HG03095 (cell line): ENCODE measurements at regions not wholly inside any gene's neighbourhood (a gene's known extent, or its start where the extent isn't known, plus 50 kb on each side); places are given as distances from the start of the nearest gene placed in this dataset.

ENCODE experiments used
- ATAC-seq: cut with Tn5 transposase; IDR thresholded peaks from one replicate; pipeline ENCODE4 v1.9.1; 2021; ENCODE audit warnings: moderate library complexity; ENCODE audit not compliant: unreplicated experiment

DNA sequence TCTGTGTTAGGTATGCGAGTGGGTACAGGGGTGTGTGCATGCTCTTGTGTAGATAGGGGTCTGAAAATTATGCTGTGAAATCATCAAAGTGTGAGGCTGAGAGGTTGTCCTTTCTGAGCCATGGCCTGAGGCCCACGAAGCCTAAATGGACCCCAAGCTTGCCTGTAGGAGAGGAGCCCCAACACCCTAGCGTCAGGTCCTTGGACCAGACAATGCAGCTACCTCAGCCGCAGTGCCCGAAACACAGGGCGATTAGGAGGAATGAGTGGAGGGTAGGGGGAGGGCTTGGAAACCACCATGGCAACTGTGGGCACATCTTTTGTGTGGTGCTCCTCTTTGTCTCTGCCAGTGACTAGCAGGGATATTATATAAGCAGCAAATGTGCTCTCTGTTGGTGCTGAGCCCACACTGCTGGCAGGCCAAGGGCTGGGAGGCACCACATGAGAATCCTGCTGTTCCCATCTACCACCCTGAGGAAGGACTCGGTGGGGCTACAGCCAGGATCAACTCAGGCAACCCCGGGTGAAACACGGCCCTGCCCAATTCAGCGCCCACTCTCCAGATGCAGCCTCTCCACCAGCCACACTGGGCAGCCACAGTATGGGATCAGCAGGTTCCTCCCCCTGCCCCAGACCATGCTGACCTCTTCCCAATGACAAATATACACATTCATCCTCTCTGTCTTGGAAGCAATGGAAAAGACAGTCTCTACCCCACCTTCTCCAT lies 84.6 kb upstream of the FSTL4 start:
- no peak for ATAC-seq

- ATAC-seq = no peak
Measured at GRCh38 chr5:133696006-133696584, 83.8 kb upstream of the FSTL4 start.

GRCh38 chr5:133694181-133694831 lies 82.0 kb upstream of the FSTL4 start:
- ATAC-seq = no peak

- ATAC-seq = no peak
Measured at GRCh38 chr5:133691448-133691847, 79.1 kb upstream of the FSTL4 start.

DNA sequence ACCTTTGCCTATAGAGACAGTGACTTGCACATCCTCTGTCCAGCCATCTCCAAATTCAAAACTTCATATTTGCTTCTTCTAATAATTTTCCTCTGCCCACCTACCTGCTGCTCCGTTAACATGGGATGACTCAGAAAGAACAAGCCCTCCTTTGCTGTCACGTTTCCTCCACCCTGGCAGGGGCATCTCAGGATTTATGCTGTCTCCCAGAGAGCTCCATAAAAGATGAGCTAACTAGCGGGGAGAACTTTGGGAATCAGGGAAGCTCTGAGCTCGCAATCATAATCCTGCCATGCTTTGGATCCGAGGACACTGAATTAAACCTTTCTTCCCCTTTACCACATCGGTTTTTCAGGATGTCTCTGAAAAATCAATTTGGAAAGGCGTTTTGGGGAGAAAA lies 78.4 kb upstream of the FSTL4 start:
- no peak for ATAC-seq

DNA sequence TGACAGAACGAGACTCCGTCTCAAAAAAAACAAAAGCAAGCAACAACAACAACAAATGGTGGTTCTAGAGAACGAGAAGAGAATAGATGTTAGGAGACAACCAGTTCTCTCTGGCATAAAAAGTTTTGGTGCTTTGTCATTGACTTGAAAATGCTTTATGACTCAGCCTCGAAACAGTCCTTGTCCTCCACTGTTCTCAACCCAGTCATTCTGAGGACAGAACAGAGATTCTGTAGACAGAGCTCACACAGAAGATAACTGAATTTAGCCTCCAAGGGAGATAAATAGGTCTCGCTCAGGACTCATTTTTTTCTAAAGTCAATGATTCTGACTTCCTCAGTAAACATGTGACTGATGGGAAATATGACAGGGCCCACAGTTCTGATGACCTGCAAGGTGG lies 76.0 kb upstream of the FSTL4 start:
- ATAC-seq = no peak

- no peak for ATAC-seq
Measured at GRCh38 chr5:133687212-133688061, 75.1 kb upstream of the FSTL4 start.

- ATAC-seq = no peak
Measured at GRCh38 chr5:133686566-133686965, 74.2 kb upstream of the FSTL4 start.

GRCh38 chr5:133685402-133686018 lies 73.2 kb upstream of the FSTL4 start:
- ATAC-seq = no peak

GRCh38 chr5:133683646-133684596 lies 71.6 kb upstream of the FSTL4 start:
- no peak for ATAC-seq

GRCh38 chr5:133682451-133682850 lies 70.1 kb upstream of the FSTL4 start:
- no peak for ATAC-seq

DNA sequence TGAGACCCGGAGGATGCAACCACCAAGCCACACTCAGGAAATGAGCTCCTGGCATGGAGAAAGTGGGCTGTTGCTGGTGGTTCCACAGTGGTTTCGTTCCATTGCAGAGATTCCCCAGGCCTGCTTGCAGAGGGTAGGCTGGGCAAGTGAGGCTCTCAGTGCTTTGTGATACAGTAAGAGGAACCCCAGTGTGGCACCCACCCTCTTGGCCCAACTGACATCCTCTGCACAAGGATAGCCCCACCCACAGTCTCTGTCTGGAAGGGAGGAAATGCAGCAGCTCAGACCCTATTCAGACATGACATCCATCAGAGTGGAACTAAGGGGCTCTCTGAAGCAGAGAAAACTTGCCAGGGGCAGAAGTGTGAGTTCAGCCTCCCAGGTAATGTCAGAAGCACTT lies 69.6 kb upstream of the FSTL4 start:
- ATAC-seq = no peak

DNA sequence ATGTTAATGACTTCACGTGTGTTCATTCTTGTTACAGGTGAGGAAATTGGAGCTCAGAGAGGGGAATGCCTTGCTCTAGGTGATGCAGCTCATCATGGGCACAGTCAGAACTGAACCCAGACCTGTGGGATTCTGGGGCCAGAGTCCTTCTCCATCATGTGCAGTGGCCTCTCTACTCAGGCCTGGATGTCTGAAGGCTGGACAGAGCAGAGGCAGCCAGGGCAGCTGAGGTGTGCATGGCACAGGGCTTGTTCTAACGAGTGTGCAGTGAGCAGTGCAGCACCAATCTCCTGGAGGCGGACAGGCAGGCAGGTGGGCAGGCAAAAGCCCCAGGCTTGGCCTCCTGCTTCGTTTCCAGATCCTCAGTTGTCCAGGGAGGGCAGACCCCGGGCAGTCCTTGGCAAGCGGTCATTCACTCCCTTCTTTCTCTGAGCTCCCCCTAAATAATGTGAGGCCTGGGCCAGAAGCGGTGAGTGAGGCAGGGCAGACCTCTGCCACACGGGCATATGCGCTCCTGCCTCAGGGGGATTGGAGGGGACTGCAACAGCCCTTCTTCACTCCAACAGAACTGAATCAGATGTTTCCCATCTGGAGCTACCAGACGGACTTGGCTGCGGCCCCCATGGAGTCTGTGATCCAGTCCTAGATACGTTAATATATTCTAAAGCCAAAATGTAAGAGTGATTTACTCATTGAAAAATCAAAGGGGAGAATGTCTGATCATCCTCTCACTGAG lies 68.7 kb upstream of the FSTL4 start:
- no peak for ATAC-seq

DNA sequence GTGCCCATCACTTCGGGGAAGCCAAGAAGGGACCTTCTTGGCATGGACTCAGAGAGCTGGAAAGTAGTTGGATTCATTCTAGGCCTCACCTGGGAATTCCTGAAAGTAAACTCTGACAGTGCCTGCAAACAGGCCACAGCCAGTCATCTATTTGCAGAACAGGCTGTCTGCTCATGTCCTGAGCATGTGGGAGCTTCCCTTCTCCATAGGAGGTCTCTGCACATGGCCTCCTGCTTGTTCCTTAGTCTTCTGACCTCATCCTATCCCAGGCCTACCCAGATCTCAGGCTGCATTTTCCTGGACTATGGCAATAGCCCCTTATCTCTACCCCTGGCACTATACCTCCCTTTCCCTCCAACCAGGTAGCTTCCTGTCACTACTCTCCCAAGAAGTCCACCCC lies 67.2 kb upstream of the FSTL4 start:
- ATAC-seq = no peak

DNA sequence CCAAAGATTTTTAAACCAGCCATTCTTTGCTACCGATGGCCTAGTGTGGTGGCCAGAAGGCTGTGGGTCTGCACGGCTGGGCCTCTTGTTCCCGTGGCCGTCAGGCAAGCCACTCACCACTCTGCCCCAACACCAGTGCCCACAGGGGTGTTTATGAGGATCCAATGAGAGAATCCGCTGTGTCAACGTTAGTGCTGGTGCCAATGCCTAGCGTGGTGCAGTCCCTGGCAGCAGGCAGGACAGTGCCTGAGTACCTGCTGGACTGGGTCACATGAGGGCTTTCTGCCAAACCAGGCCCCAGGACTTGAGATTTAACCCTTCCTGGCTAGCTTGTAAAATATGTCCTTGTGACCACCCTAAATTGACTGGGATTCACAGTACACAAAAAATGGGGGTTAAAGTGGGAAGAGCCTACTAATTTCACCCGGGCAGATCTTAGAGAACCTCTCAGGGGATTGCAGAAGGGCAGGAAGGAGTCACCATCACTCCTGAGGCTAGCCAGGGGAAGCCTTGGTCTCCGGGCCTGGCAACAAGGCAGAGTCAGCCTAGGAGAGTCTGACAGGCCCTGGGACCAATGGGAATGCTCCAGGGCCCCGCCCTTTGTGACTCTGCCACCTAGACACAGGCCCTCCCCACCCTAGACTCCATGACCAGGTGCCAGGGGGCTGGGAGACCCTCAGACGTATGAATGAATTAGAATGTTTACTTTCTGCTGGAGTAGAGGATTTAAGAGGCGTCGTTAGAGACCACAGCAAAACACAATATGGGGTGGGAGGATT lies 63.2 kb upstream of the FSTL4 start:
- ATAC-seq = no peak

GRCh38 chr5:133670336-133670735 lies 58.0 kb upstream of the FSTL4 start:
- no peak for ATAC-seq

GRCh38 chr5:133669472-133669871 lies 57.1 kb upstream of the FSTL4 start:
- no peak for ATAC-seq

DNA sequence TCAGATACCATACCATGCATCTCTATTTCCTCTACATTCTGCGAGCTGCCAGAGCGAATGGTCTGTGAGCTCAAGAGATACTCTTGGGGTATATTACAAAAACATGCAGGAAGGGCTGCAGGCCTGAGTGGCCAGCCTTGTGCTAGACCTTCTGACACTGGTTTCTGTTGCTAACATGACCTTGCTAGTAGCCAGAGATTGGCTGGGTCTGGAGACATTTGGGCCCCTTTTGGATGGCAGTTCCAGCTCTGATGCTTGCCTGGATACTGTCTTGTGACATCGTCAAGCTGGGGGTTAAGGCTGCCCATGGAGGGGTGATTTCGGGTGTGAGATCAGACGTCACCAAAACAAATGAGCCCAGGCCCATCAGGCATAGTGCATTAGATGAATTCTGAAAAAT lies 56.1 kb upstream of the FSTL4 start:
- no peak for ATAC-seq

DNA sequence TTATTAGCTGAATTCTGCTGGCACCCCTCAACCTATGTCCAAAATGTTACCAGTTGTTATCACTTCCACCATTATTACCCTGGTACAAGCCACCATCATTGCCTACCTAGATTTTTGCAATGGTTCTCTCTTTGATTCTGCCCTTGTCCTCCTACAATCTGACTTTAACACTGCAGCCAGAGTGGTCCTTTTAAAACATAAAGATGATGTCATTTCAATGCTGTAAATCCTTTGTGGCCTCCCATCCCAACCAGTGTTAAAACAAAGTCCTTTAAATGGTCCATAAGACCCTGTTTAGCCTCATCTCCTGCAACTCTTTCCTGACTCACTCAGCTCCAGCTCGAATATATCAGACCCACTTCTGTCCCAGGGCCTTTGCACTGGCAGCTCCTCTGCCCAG lies 54.9 kb upstream of the FSTL4 start:
- ATAC-seq = no peak
